ENCODE measurements at regions not wholly inside any gene's neighbourhood (a gene's known extent, or its start where the extent isn't known, plus 50 kb on each side); places are given as distances from the start of the nearest gene placed in this dataset.

DNA sequence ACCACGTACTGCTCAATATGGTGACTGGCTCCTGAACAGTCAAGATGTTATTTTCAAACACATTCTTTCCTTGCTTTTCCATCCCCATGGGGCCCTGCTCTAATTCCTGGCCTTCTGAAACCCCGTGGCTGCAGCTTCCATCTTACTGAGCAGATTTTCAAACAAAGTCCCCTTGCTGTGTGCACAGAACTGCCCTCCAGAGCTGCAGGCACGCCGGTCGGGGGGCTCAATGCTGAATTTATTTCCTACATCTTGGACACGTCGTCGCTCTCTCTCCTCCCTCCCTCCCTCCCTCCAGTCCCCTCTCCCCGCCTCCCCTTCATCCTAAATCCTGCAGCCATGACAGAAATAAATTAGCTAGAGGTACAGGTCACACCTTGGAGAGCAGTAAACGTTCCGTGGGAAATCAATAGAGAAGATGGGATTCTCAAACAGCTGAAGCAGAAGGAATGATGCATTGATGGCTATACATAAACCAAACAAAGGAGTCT lies 243.1 kb upstream of the BLID start:
- ChIA-PET POLR2A (no interaction called here), CTCF (no interaction called here)
- DNase-seq (no peak), ATAC-seq (ENCODE audit: low read depth) (no peak)
- TF ChIP-seq, protein P1, sequence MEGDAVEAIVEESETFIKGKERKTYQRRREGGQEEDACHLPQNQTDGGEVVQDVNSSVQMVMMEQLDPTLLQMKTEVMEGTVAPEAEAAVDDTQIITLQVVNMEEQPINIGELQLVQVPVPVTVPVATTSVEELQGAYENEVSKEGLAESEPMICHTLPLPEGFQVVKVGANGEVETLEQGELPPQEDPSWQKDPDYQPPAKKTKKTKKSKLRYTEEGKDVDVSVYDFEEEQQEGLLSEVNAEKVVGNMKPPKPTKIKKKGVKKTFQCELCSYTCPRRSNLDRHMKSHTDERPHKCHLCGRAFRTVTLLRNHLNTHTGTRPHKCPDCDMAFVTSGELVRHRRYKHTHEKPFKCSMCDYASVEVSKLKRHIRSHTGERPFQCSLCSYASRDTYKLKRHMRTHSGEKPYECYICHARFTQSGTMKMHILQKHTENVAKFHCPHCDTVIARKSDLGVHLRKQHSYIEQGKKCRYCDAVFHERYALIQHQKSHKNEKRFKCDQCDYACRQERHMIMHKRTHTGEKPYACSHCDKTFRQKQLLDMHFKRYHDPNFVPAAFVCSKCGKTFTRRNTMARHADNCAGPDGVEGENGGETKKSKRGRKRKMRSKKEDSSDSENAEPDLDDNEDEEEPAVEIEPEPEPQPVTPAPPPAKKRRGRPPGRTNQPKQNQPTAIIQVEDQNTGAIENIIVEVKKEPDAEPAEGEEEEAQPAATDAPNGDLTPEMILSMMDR (IDR thresholded peaks at IDR 0.05), result no peak
- Mint-ChIP-seq H3K4me1 (no peaks in the 10 kb centered on the region), H3K36me3 (ENCODE audit: low read depth) (no peaks in the 10 kb centered on the region), H3K9me3 (peaks cover 5% of the 10 kb centered on the region), H3K27me3 (peaks cover 2% of the 10 kb centered on the region), H3K4me3 (no peak overlapping the region), H3K27ac (no peak overlapping the region)
- intact Hi-C loops (cut with micrococcal nuclease), result no loop called here

DNA sequence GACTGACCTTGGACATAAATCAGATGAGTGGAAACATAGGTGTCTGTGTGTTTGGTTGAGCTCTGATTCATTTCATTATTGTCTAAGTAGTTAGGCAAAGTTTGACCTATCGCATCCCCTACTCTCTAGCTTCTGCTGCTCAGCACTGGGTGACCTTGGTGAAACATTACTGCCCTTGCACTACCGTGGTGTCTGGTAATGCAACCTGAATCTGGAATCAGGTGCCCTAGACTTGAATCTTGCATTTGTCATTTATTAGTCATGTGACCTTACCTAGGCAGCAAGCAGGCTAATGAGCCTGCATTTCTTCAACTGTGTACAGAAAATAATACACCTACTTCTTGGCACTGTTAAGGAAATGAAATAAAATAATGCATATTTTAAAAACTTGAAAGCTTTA lies 242.3 kb upstream of the BLID start:
- TF ChIP-seq, protein P1 (IDR thresholded peaks at IDR 0.05), result no peak
- ChIA-PET CTCF (no interaction called here), POLR2A (no interaction called here)
- no peak for DNase-seq
- no peak for ATAC-seq (ENCODE audit: low read depth)
- H3K27me3 Mint-ChIP-seq, result peaks cover 2% of the 10 kb centered on the region
- intact Hi-C loops (cut with micrococcal nuclease), result no loop called here
- peaks cover 5% of the 10 kb centered on the region for H3K9me3 Mint-ChIP-seq
- H3K4me1 Mint-ChIP-seq, result no peaks in the 10 kb centered on the region
- no peak overlapping the region for H3K4me3 Mint-ChIP-seq
- no peak overlapping the region for H3K27ac Mint-ChIP-seq
- H3K36me3 Mint-ChIP-seq (ENCODE audit: low read depth), result no peaks in the 10 kb centered on the region

DNA sequence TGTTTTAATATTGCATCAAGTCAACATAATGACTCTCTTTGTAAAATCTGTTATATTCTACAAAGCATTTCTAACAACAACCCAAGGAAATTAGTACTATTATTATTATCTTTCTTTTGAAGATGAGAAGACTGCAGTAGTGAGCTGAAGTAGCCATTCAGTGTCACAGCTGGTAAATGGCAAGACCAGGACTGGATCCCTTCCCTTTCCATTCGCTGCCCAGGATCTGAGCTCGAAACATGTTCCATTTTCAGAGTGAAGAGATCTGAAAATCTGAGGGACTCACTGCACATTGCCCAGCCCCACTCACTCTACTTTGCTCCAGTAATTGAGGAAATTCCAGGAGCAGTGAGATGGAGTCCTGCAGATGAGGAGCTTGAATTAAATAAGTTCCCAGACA lies 240.0 kb upstream of the BLID start:
- Mint-ChIP-seq H3K27ac (no peak overlapping the region), H3K4me3 (no peak overlapping the region), H3K27me3 (no peaks in the 10 kb centered on the region), H3K9me3 (peaks cover 7% of the 10 kb centered on the region), H3K36me3 (ENCODE audit: low read depth) (no peaks in the 10 kb centered on the region), H3K4me1 (no peaks in the 10 kb centered on the region)
- no peak for DNase-seq
- no peak for ATAC-seq (ENCODE audit: low read depth)
- intact Hi-C loops (cut with micrococcal nuclease), result no loop called here
- ChIA-PET CTCF (no interaction called here), POLR2A (no interaction called here)
- TF ChIP-seq, protein P1 (IDR thresholded peaks at IDR 0.05), result no peak

DNA sequence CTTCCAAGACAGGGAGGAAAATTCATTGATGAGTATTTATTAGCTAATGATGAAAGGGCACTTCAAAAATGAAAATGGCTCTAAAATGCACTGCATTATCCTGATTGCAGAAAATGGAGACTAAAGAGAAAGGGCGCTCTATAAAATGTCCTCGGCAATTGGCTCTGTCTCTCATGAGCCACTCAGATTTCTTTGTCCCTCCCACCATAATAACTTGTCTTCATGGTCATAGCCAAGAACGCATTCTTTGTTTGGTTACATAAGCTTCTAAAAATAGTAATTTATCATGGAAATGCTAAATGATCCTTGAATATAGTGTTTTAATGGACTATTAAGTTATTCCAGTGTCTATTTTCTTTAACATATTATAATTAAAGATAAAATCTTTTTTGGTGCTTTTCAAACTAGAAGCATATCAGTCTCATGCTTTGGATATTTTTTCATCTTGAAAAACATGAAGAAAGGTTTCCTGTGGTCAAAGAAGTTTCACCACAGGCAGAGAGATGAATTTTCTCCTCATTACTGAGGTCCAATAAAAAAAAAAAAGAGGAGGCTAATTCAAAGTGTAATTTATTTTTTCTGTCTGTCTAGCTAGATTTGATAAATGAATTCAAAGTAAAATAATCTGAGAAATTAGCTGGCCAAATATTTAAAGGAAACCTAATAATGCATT lies 238.1 kb upstream of the BLID start:
- POLR2A ChIA-PET, result no interaction called here
- TF ChIP-seq, protein P1 (IDR thresholded peaks at IDR 0.05), result no peak

DNA sequence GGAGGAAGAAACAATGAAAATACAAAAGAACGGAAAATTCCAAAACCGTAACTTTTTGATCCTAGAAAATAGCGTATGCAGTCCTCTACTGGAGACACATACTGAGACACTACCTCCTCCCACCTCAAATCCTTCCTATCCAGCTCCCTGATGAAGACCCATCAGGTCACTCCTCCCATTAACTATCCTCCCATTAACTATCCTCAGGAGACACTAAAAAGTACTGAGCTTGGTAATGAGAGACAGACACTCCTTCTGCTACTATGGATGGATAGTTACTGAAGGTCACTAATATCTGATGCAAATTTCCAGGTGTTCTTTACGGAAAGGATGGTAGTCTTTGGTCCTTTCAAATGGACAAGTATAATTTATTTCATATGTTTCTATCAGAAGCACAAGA lies 237.5 kb upstream of the BLID start:
- ChIA-PET CTCF (no interaction called here), POLR2A (no interaction called here)
- no peaks in the 10 kb centered on the region for H3K4me1 Mint-ChIP-seq
- no peak overlapping the region for H3K27ac Mint-ChIP-seq
- TF ChIP-seq, protein P1 (IDR thresholded peaks at IDR 0.05), result no peak
- no peak for ATAC-seq (ENCODE audit: low read depth)
- H3K27me3 Mint-ChIP-seq, result no peaks in the 10 kb centered on the region
- no peak for DNase-seq
- intact Hi-C loops (cut with micrococcal nuclease), result no loop called here
- H3K36me3 Mint-ChIP-seq (ENCODE audit: low read depth), result no peaks in the 10 kb centered on the region
- no peak overlapping the region for H3K4me3 Mint-ChIP-seq
- H3K9me3 Mint-ChIP-seq, result peaks cover 7% of the 10 kb centered on the region

More for the DNA sequence above, 238.1 kb upstream of the BLID start:
- Mint-ChIP-seq H3K27ac (no peak overlapping the region), H3K36me3 (ENCODE audit: low read depth) (no peaks in the 10 kb centered on the region), H3K27me3 (no peaks in the 10 kb centered on the region), H3K9me3 (peaks cover 7% of the 10 kb centered on the region), H3K4me3 (no peak overlapping the region), H3K4me1 (no peaks in the 10 kb centered on the region)
- intact Hi-C loops (cut with micrococcal nuclease), result no loop called here
- DNase-seq (no peak), ATAC-seq (ENCODE audit: low read depth) (no peak)
- CTCF ChIA-PET, result no interaction called here

All from activated B cell treated with CpG ODN at 0.5 μM for 24 hours (primary cell).